Neural cell (in vitro differentiated cells): ENCODE measurements at regions not wholly inside any gene's neighbourhood (a gene's known extent, or its start where the extent isn't known, plus 50 kb on each side); places are given as distances from the start of the nearest gene placed in this dataset.

ENCODE experiments used
- H2AFZ ChIP-seq: fragments of 200-600, 300-800 bp; sonication (generic), shearing (Covaris generic); 2 replicates; pipeline ENCODE4 v1.6.0; 2014; ENCODE audit warnings: low read depth, mild to moderate bottlenecking, antibody characterized with exemption, low read length, moderate library complexity
- H3F3A ChIP-seq: fragments of 200-600 bp; shearing (Covaris generic); 2 replicates; pipeline ENCODE4 v1.6.1; 2016; ENCODE audit warnings: mild to moderate bottlenecking, moderate library complexity, mixed read lengths, antibody characterized with exemption, low read length; ENCODE audit not compliant: insufficient read depth, poor library complexity, severe bottlenecking
- H3K27ac ChIP-seq: fragments of 200-600, 300-800 bp; sonication (generic), shearing (Covaris generic); 2 replicates; pipeline ENCODE4 v1.5.1; 2014; ENCODE audit warnings: mild to moderate bottlenecking, low read length, moderate library complexity
- H3K27me3 ChIP-seq: fragments of 300-800, 200-600 bp; sonication (generic), shearing (Covaris generic); 2 replicates; pipeline ENCODE4 v1.6.0; 2014; ENCODE audit warnings: mild to moderate bottlenecking, low read depth, low read length, moderate library complexity; ENCODE audit not compliant: insufficient read depth
- H3K36me3 ChIP-seq: fragments of 300-800, 200-600 bp; sonication (generic), shearing (Covaris generic); 2 replicates; pipeline ENCODE4 v1.5.1; 2014; ENCODE audit warnings: mild to moderate bottlenecking, antibody characterized with exemption, low read length, moderate library complexity; ENCODE audit not compliant: insufficient read depth
- H3K4me2 ChIP-seq: fragments of 300-800, 200-600 bp; sonication (generic), shearing (Covaris generic); 2 replicates; pipeline ENCODE4 v1.6.0; 2014; ENCODE audit warnings: mild to moderate bottlenecking, low read length
- H3K4me3 ChIP-seq: fragments of 300-800, 200-600 bp; sonication (generic), shearing (Covaris generic); 2 replicates; pipeline ENCODE4 v1.5.1; 2014; ENCODE audit warnings: mild to moderate bottlenecking, low read length, moderate library complexity
- H3K79me2 ChIP-seq: fragments of 200-600 bp; shearing (Covaris generic); replicated peaks from 2 replicates; pipeline ENCODE4 v1.6.0; 2014; ENCODE audit warnings: mild to moderate bottlenecking, low read length, moderate library complexity; ENCODE audit not compliant: insufficient read depth
- H3K9ac ChIP-seq: fragments of 300-800, 200-600 bp; sonication (generic), shearing (Covaris generic); 2 replicates; pipeline ENCODE4 v1.6.1; 2016; ENCODE audit warnings: mild to moderate bottlenecking, low read length, mixed read lengths
- H3K9me2 ChIP-seq: fragments of 200-600 bp; shearing (Covaris generic); 2 replicates; pipeline ENCODE4 v1.6.1; 2016; ENCODE audit warnings: mild to moderate bottlenecking, low read length, mixed read lengths; ENCODE audit not compliant: insufficient read depth
- H3K9me3 ChIP-seq: fragments of 200-600, 300-800 bp; sonication (generic), shearing (Covaris generic); 2 replicates; pipeline ENCODE4 v1.6.1; 2016; ENCODE audit warnings: mild to moderate bottlenecking, mixed run types, low read length, moderate library complexity, mixed read lengths
- H4K20me1 ChIP-seq: fragments of 200-600 bp; shearing (Covaris generic); 2 replicates; pipeline ENCODE4 v1.6.1; 2016; ENCODE audit warnings: mild to moderate bottlenecking, mixed run types; ENCODE audit not compliant: insufficient read depth
- CTCF ChIP-seq: fragments of 450-650 bp; IDR thresholded peaks from 2 replicates; pipeline ENCODE4 v1.5.1; 2014; ENCODE audit warnings: antibody characterized with exemption, mild to moderate bottlenecking, moderate library complexity; ENCODE audit not compliant: poor library complexity, severe bottlenecking
- EP300 ChIP-seq: fragments of 450-650 bp; conservative IDR thresholded peaks from 2 replicates; pipeline ENCODE4 v1.6.1; 2014; ENCODE audit warnings: antibody characterized with exemption, mild to moderate bottlenecking, moderate library complexity; ENCODE audit not compliant: poor library complexity, severe bottlenecking
- EZH2 ChIP-seq: fragments of 200-600, 300-800 bp; shearing (Covaris generic), sonication (generic); IDR thresholded peaks from 2 replicates; pipeline ENCODE4 v1.6.1; 2014; ENCODE audit warnings: antibody characterized with exemption, low read length, borderline replicate concordance, mild to moderate bottlenecking; ENCODE audit not compliant: insufficient read depth, poor library complexity, severe bottlenecking
- MXI1 ChIP-seq: fragments of 450-650 bp; conservative IDR thresholded peaks from 2 replicates; pipeline ENCODE4 v1.6.1; 2014; ENCODE audit warnings: antibody characterized with exemption, mild to moderate bottlenecking; ENCODE audit not compliant: poor library complexity, severe bottlenecking
- POLR2AphosphoS5 ChIP-seq: IDR thresholded peaks from 2 replicates; pipeline ENCODE4 v1.6.1; 2012
- RAD21 ChIP-seq: fragments of 450-650 bp; conservative IDR thresholded peaks from 2 replicates; pipeline ENCODE4 v1.6.1; 2014; ENCODE audit warnings: antibody characterized with exemption, mild to moderate bottlenecking, moderate library complexity
- REST ChIP-seq: IDR thresholded peaks from 2 replicates; pipeline ENCODE4 v1.6.1; 2012; ENCODE audit warnings: borderline replicate concordance
- SMC3 ChIP-seq: fragments of 450-650 bp; conservative IDR thresholded peaks from 2 replicates; pipeline ENCODE4 v1.6.1; 2014; ENCODE audit warnings: antibody characterized with exemption, mild to moderate bottlenecking, moderate library complexity; ENCODE audit not compliant: poor library complexity

- H3K79me2 ChIP-seq: no peaks in the 10 kb centered on the region
Observed at GRCh38 chr11:110375351-110375750, 54.4 kb upstream of the FDX1 start.

GRCh38 chr11:110376021-110376420 is 53.7 kb upstream of the FDX1 start:
- Histone ChIP-seq H3K4me2 (no peak overlapping the region), H3K79me2 (no peaks in the 10 kb centered on the region), H3K27ac (no peak overlapping the region), H4K20me1 (no peaks in the 10 kb centered on the region), H3F3A (no peaks in the 10 kb centered on the region), H3K9me2 (no peaks in the 10 kb centered on the region), H3K4me3 (no peak overlapping the region), H3K27me3 (no peaks in the 10 kb centered on the region), H3K36me3 (no peaks in the 10 kb centered on the region), H3K9me3 (no peaks in the 10 kb centered on the region), H2AFZ (no peak overlapping the region), H3K9ac (no peak overlapping the region)
- TF ChIP-seq EP300 (no peak), POLR2AphosphoS5 (no peak), CTCF (no peak), SMC3 (no peak), REST (no peak), MXI1 (no peak), RAD21 (no peak), EZH2 (no peak)

More at GRCh38 chr11:110375351-110375750, 54.4 kb upstream of the FDX1 start:
- Histone ChIP-seq H3K4me3 (no peak overlapping the region), H4K20me1 (no peaks in the 10 kb centered on the region), H2AFZ (no peak overlapping the region), H3K36me3 (no peaks in the 10 kb centered on the region), H3K9me2 (no peaks in the 10 kb centered on the region), H3K27me3 (no peaks in the 10 kb centered on the region), H3K9ac (no peak overlapping the region), H3F3A (no peaks in the 10 kb centered on the region), H3K9me3 (no peaks in the 10 kb centered on the region), H3K4me2 (no peak overlapping the region), H3K27ac (no peak overlapping the region)
- TF ChIP-seq RAD21 (no peak), CTCF (no peak), MXI1 (no peak), EP300 (no peak), REST (no peak)
